Right atrium auricular region (tissue), 2 donors: ENCODE measurements at regions not wholly inside any gene's neighbourhood (a gene's known extent, or its start where the extent isn't known, plus 50 kb on each side); places are given as distances from the start of the nearest gene placed in this dataset.

Experiments used
- DNase-seq: peaks from one replicate; pipeline ENCODE4 v3.0.0-alpha.2; 2019; ENCODE audit warnings: low spot score
- H3K27ac ChIP-seq, 2 donors: fragments of 200-600 bp; sonication (generic); 1 replicate in 1 of 2; 2 replicates in 1 of 2; pipeline ENCODE4 v1.5.1; 2016 to 2019
- H3K27me3 ChIP-seq, 2 donors: fragments of 200-600 bp; sonication (generic); one replicate each; pipeline versions ENCODE4 v1.5.1 to v1.6.0; 2017 to 2019
- H3K36me3 ChIP-seq: fragments of 200-600 bp; sonication (generic); one replicate; pipeline ENCODE4 v1.5.1; 2016
- H3K4me1 ChIP-seq, 2 donors: fragments of 200-600 bp; sonication (generic); one replicate each; pipeline versions ENCODE4 v1.5.1 to v1.6.0; 2017 to 2019
- H3K4me3 ChIP-seq, 2 donors: fragments of 200-600 bp; sonication (generic); 1 replicate in 1 of 2; 2 replicates in 1 of 2; pipeline ENCODE4 v1.5.1; 2017 to 2019; ENCODE audit warnings: mild to moderate bottlenecking in 1 of 2, moderate library complexity in 1 of 2
- H3K9me3 ChIP-seq, 2 donors: fragments of 200-600 bp; sonication (generic); one replicate each; pipeline ENCODE4 v1.5.1; 2019
- TF ChIP-seq, protein P1 (sequence below), 2 donors: fragments of 200-600 bp; sonication (generic); IDR thresholded peaks; one replicate each; pipeline ENCODE4 v1.5.1; 2019; ENCODE audit warnings: antibody characterized with exemption in 2 of 2

DNA sequence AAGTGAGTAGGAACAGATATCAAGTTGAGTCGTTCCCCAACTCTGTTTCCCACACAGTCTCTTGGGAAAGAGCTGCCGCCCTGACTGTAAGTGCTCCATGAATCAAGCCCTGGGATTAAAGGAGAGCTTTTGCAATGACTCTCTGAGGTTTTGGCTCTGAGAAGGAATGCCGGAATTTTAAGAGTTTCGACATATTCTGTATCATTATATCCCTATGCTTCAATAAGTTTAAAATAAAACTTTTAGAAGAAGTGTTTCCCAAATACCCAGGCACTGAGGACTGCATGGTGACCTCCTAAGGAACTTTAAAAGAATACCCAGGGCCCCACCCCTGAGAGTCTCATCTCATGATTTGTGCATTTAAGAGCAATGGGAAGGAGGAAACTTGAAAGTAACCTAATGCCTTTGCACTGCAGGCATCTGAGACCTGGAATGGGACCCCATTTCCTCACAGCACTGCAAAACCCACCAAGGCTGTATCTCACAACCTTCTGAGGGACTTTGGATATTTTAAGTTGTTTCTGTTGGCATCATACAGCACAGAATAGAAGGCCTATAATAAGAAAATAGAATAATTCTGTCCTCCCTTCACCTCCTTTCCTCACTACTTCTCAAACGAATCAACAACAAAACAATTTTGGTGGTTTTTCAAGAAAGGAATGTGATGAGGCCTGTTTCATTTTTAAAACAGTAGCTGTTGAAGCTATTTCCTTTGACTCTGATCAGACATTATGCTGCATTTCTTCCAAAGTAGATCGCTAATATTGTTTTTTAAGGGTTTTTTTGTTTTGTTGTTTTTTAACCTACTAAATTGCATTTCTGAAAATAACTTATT is 121.2 kb downstream of the GASK1B start:
- Histone ChIP-seq H3K27ac (peak overlapping the region; percentile 1 to 64), H3K4me3 (no peak overlapping the region), H3K36me3 (no peaks in the 10 kb centered on the region), H3K9me3 (no peaks in the 10 kb centered on the region), H3K27me3 (no peaks in the 10 kb centered on the region), H3K4me1 (peaks cover 0 to 4% of the 10 kb centered on the region in 2 donors)
- no peak for DNase-seq
- TF ChIP-seq, protein P1, sequence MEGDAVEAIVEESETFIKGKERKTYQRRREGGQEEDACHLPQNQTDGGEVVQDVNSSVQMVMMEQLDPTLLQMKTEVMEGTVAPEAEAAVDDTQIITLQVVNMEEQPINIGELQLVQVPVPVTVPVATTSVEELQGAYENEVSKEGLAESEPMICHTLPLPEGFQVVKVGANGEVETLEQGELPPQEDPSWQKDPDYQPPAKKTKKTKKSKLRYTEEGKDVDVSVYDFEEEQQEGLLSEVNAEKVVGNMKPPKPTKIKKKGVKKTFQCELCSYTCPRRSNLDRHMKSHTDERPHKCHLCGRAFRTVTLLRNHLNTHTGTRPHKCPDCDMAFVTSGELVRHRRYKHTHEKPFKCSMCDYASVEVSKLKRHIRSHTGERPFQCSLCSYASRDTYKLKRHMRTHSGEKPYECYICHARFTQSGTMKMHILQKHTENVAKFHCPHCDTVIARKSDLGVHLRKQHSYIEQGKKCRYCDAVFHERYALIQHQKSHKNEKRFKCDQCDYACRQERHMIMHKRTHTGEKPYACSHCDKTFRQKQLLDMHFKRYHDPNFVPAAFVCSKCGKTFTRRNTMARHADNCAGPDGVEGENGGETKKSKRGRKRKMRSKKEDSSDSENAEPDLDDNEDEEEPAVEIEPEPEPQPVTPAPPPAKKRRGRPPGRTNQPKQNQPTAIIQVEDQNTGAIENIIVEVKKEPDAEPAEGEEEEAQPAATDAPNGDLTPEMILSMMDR (IDR thresholded peaks at IDR 0.05), result no peak

DNA sequence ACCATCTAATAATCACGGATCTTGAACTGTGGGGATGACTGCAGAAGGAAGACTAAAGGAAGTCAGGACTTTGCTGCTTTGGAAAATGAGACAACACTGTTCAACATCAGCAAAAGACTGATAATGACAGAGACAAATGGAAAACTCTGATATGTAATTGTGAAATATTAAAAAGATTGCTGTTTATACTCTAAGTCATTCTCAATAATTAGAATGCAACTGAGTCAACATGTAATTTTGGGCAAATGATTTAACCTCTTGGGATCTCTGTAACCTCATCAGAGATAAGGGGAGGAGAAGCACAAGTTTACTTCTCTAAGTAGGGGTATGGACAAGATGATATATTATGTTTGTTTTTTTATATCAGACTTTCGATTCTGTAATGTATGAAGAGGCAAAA is 121.9 kb downstream of the GASK1B start:
- H3K4me3 ChIP-seq, result no peak overlapping the region
- no peaks in the 10 kb centered on the region for H3K27me3 ChIP-seq
- H3K36me3 ChIP-seq, result no peaks in the 10 kb centered on the region
- DNase-seq, result no peak
- TF ChIP-seq, protein P1 (IDR thresholded peaks at IDR 0.05), result no peak
- H3K9me3 ChIP-seq, result no peaks in the 10 kb centered on the region
- peaks cover 0 to 4% of the 10 kb centered on the region in 2 donors for H3K4me1 ChIP-seq
- peak overlapping the region; percentile 1 to 44 for H3K27ac ChIP-seq

DNA sequence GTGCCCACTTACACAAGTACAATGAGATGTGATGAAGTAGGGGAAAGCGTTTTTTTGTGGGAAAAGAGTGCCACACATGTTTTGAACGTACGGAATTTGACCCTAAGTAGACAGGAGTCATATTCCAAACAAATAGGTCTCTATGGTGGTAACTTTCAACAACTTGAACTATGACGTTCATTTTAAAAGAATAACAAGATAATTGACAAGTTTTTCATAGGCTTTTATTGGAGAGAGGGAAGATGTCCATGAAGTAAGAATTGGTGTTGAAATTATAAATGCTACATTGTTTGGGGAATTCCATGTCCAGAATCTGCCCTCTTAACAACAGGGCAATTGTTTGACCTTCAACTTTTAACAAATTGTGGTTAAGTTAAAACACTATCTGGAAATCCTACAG is 126.5 kb downstream of the GASK1B start:
- no peaks in the 10 kb centered on the region for H3K9me3 ChIP-seq
- DNase-seq, result no peak
- TF ChIP-seq, protein P1 (IDR thresholded peaks at IDR 0.05), result no peak
- no peaks in the 10 kb centered on the region for H3K27me3 ChIP-seq
- H3K4me1 ChIP-seq, result no peaks in the 10 kb centered on the region
- H3K27ac ChIP-seq, result no peak overlapping the region
- H3K4me3 ChIP-seq, result no peak overlapping the region
- no peaks in the 10 kb centered on the region for H3K36me3 ChIP-seq

DNA sequence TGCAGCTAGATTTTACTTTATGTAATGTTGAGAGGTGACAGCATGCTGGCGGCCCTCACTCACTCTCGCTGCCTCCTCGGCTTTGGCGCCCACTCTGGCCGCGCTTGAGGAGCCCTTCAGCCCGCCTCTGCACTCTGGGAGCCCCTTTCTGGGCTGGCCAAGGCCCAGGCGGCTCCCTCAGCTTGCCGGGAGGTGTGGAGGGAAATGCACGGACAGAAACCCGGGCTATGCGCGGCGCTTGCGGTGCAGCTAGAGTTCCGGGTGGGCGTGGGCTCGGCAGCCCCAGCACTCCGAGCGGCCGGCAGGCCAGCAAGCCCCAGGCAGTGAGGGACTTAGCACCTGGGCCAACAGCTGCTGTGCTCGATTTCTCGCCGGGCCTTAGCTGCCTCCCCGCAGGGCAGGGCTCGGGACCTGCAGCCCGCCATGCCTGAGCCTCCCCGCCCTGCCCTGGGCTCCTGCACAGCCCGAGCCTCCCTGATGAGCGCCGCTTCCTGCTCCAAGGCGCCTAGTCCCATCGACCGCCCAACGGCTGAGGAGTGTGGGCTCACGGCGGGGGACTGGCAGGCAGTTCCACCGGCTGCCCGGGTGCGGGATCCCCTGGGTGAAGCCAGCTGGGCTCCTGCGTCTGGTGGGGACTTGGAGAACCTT is 128.7 kb downstream of the GASK1B start:
- TF ChIP-seq, protein P1 (IDR thresholded peaks at IDR 0.05), result no peak
- H3K9me3 ChIP-seq, result peaks cover 0 to 7% of the 10 kb centered on the region in 2 donors
- no peak for DNase-seq
- H3K4me1 ChIP-seq, result no peaks in the 10 kb centered on the region
- no peak overlapping the region for H3K27ac ChIP-seq
- H3K27me3 ChIP-seq, result no peaks in the 10 kb centered on the region
- H3K4me3 ChIP-seq, result no peak overlapping the region
- H3K36me3 ChIP-seq, result no peaks in the 10 kb centered on the region

DNA sequence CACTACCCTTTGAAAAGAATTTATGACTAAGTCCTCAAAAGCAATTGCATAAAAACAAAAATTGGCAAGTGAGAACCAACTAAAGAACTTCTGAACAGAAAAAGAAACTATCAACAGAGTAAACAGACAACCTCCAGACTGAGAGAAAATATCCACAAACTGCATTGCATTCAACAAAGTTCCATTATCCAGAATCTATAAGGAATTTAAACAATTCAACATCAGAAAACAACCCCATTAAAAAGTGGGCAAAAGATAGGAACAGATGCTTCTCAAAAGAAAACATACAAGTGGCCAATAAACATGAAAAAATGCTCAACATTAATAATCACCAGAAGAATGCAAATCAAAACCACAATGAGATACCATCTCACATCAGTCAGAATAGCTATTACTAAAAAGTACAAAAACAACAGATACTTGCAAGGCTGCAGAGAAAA is 130.2 kb downstream of the GASK1B start:
- Histone ChIP-seq H3K9me3 (peaks cover 0 to 14% of the 10 kb centered on the region in 2 donors), H3K36me3 (no peaks in the 10 kb centered on the region), H3K27me3 (no peaks in the 10 kb centered on the region), H3K4me1 (no peaks in the 10 kb centered on the region), H3K4me3 (no peak overlapping the region), H3K27ac (no peak overlapping the region)
- no peak for DNase-seq
- TF ChIP-seq, protein P1 (IDR thresholded peaks at IDR 0.05), result no peak
